RCC 7860 (cell line): ENCODE measurements at regions not wholly inside any gene's neighbourhood (a gene's known extent, or its start where the extent isn't known, plus 50 kb on each side); places are given as distances from the start of the nearest gene placed in this dataset.

Source experiments
- DNase-seq: peaks from one replicate; pipeline ENCODE4 v3.0.0-alpha.2; 2015; ENCODE audit warnings: low spot score
- FAIRE-seq: peaks from 2 replicates; lab custom pipeline; 2012; peaks lifted over from hg19 to GRCh38; lab: Jason Lieb, UNC

DNA sequence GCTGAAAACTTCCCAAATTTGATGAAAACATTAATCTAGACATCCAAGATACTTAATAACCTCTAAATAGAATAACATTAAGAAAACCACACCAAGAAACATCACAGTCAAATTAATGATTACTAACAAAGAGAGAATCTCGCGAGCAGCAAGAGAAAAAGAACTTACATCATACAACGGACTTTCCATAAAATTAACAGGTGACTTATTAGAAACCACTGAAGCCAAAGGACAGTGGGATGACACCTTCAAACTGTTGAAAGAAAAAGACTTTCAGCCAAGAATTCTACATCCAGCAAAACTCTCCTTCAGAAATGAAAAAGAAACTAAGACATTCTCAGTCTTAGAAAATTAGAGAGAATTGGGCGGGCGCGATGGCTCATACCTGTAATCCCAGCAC is 232.0 kb downstream of the SNCA start:
- peak; percentile 30 for FAIRE-seq
- peak; percentile 18 for DNase-seq

DNA sequence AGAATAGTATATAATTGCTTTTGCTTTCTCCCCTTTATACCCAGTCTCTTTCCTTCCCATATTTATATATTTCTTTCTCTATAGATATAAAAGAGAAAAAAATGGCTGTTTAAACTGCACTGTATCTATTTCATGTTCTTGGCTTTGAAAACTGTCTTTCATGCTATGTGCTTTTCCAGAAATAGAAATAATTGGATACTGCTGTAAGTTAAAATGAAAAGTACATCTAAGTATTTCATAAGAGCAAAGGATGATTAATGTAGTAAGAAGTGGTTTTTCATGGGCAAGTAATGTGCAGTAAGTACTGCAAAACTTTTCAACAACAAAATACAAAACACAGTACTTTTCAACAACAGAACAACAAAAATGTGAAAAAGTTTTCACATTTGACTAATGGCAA is 237.9 kb downstream of the SNCA start:
- FAIRE-seq (no peak), DNase-seq (no peak)

DNA sequence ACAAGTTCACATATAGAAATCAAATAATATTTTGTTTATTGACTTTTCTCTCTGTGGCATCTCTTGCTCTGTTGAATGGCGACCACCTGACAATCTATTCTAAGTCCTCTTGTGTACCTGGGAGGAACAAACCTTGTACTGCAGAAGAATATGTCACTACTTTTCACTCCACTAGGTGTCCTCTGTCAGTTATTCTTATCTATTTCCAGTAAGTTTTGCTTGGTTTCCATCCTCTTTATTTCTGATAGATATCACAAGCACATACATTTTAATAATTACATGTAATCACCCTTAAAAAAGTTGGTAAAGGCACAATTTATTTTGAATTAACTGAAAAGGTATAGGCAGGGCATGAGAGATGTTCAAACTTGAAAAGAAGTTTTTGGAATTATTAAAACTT is 238.4 kb downstream of the SNCA start:
- no peak for FAIRE-seq
- peak; percentile 6 for DNase-seq

DNA sequence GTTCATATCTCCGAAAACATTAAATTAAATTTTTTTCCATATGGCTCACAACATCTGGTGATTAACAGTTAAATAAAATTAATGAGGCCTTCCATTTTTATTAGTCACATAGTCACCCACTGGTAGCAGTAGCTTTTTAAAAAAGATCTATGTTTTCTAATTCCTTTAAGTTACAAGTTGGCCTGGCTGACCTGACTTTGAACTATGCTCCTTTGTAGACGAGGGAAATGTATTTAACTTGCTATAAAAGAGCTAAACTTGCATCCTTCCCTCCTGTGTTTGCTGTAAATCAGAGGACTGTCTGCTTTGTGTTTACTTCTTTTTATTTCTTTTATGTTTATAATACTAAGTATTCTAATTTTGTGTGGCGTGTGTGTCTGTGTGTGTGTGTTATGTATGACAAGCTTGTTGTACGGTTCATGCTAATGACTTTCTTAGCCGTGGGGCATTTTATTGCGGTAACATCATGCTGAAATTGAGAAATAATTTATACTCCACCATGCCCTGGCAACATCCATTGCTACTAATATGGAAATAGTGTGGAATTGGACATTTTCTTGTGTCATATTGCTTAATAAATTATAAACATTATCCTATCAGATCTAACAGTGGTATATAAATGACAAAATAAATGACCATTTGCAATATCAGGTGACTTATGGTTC is 241.7 kb downstream of the SNCA start:
- DNase-seq: no peak
- no peak for FAIRE-seq

DNA sequence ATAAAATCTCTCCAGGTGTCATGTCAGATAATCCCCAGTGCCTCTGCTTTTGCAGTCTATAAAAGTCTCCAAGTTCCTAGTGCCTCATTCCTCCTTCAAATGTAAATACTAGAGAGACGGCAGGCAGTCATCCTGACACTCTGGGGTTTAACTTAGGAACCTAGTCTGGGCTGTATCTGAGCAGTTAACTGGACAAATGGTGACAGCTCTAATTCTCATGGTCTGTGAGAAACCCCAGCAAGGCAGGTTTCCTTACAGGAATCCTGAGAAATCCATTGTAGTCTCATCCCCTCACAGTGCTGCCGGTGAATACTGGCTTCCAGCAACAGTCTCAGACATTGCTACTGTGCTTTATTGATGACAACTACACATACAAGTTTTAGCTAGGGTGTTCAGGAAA is 246.8 kb downstream of the SNCA start:
- no peak for DNase-seq
- no peak for FAIRE-seq

- DNase-seq (no peak), FAIRE-seq (no peak)
Observed at GRCh38 chr4:89588421-89588820, 248.5 kb downstream of the SNCA start.

DNA sequence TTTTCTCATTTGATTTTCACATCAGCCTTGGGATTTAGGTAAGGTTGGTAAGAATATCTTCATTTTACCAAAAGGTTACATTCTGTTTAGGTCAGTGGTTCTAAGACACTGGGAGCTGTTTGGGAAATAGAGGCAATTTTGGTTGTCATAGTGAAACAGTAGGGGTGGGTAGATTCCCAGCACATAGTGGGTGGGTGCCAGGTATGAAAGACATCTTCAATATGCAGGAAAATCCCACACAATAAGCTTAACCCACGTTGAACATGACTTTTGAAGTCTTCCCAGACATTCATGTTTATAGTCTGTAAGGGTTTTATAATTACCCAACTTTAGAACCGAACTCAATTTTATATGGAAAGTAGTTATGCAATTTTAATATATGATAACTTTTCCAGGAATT is 249.6 kb downstream of the SNCA start:
- FAIRE-seq (no peak), DNase-seq (no peak)

DNA sequence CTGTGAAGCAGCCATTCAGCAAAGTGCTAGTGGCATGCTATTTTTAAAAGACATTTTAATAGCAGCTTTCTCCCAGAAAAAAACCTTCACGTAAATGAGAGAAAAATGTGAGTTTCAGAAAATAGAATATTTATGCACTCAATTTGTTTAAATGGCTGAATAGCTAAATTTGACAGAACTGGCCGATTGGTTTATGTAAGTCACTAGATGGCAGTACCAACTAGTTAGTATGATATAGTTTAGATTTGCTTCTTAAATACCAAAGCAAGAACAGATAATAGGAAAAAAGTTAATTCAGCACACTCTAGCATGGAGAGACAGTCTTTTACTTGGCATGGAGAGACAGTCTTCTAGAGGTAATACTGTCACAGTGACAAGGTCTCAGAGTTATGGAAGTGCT is 250.1 kb downstream of the SNCA start:
- FAIRE-seq (peak; percentile 32), DNase-seq (peak; percentile 12)

DNA sequence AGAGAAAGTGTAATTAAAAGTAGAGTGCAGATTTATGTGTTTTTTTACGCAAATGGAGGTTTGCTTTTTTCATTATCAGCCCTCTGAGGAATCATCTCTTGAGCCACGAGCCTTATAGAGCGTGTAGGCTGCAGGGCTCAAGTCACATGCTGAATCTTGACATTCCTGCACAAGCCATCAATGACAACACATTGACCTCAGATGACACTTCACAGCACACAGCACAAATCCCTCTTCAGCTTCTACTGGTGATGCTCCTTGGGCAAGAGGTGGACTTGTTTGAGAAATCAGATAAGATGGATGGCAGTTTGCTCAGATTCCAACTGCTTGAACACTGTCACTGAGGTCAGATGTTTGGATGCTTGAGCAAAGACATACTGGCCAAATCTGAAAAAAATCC is 250.6 kb downstream of the SNCA start:
- FAIRE-seq: no peak
- DNase-seq: no peak

GRCh38 chr4:89582756-89583505 is 254.0 kb downstream of the SNCA start:
- DNase-seq: no peak
- FAIRE-seq: no peak

GRCh38 chr4:89579771-89580170 is 257.2 kb downstream of the SNCA start:
- FAIRE-seq (no peak), DNase-seq (no peak)

DNA sequence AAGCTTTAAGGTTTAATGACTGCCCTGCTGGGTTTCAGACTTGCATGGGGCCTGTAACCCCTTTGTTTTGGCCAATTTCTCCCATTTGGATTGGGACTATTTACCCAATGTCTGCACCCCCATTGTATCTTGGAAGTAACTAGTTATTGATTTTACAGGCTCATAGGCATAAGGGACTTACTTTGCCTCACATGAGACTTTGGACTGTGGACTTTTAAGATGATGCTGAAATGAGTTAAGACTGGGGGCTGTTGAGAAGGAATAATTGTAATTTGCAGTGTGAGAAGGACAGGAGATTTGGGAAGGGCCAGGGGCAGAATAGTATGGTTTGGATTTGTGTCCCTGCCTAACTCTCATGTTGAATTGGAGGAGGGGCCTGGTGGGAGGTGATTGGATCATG is 260.7 kb downstream of the SNCA start:
- FAIRE-seq: no peak
- DNase-seq: no peak

GRCh38 chr4:89575840-89576239 is 261.1 kb downstream of the SNCA start:
- FAIRE-seq: no peak
- DNase-seq: no peak

GRCh38 chr4:89574176-89574575 is 262.8 kb downstream of the SNCA start:
- DNase-seq: no peak
- no peak for FAIRE-seq

- no peak for FAIRE-seq
- DNase-seq: no peak
Observed at GRCh38 chr4:89573656-89574055, 263.3 kb downstream of the SNCA start.

DNA sequence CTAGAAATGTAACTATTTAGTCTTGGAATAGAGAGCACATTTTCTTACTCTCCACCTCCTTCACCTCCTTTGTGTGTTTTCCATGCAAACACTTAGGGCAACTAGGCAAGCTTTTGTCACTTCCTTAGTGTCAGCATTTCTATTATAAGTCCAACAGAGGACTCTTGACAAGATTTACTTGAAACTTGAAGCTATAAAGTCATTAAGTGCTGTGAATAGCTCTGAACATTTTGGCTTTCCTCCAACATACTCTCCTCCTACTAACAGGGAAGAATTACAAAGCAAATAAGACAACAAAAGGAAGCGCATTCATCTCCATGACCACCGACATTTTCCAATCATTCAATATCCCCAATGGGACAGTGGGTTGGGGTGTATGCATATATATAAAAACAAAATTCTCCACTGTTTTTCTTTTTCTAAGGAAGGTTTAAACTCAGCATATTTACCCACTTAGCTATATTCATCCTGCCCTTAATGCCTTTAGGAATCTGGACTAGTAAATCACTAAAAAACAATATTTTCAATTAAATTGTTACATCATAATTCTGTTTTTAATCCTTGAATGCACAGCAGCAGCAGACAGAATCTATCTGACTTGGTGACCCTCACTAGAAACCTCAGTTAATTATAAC is 264.6 kb downstream of the SNCA start:
- FAIRE-seq (no peak), DNase-seq (no peak)

DNA sequence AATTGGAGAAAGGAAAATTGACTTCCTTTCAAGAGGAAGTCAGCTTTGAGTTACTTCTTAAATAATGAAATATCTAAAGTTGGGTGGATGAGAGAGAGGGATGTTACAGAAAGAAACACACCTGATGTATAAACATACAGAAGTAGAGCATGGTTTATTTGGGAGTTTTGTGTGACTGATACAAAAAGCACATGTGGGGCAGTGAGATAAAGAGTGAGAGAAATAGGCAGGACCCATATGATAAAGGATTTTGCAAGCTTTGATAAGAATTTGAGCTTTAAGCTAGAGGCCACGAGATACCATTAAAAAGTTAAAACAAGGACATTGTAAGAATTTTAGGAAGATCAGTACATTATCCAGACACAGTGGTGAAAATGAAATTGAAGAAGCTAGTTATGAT is 263.3 kb upstream of the GPRIN3 start:
- FAIRE-seq (no peak), DNase-seq (no peak)

DNA sequence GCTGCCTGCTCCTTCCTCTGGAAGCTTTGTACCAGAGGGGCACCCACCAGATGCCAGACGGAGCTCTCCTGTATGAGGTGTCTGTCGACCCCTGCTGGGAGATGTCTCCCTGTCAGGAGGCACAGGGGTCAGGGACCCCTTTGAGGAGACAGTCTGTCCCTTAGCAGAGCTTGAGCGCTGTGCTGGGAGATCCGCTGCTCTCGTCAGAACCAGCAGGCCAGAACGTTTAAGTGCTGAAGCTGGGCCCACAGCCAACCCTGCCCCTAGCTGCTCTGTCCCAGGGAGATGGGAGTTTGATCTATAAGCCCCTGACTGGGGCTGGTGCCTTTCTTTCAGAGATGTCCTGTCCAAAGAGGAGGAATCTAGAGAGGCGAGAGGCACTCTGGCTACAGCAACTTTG is 260.3 kb upstream of the GPRIN3 start:
- DNase-seq: no peak
- FAIRE-seq: no peak

GRCh38 chr4:89563431-89563830 is 255.8 kb upstream of the GPRIN3 start:
- no peak for FAIRE-seq
- DNase-seq: no peak

- no peak for DNase-seq
Observed at GRCh38 chr4:89562746-89563145, 255.1 kb upstream of the GPRIN3 start.

GRCh38 chr4:89561048-89561447 is 253.4 kb upstream of the GPRIN3 start:
- FAIRE-seq: no peak
- no peak for DNase-seq

More at GRCh38 chr4:89562746-89563145, 255.1 kb upstream of the GPRIN3 start:
- no peak for FAIRE-seq

DNA sequence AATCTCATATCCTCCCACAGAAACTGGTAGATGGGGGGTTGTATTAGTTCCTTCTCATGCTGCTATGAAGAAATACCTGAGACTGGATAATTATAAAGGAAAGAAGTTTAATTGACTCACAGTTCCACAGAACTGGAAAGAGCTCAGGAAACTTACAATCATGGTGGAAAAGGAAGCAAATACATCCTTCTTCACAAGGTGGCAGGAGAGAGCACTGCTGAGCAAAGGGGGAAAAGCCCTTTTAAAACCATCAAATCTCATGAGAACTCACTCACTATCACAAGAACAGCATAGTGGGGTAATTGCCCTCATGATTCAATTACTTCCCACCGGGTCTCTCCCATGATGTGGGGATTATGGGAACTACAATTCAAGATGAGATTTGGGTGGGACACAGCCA is 250.5 kb upstream of the GPRIN3 start:
- FAIRE-seq (no peak), DNase-seq (no peak)
